Neural cell (in vitro differentiated cells): ENCODE measurements at regions not wholly inside any gene's neighbourhood (a gene's known extent, or its start where the extent isn't known, plus 50 kb on each side); places are given as distances from the start of the nearest gene placed in this dataset.

Experiments
- H2AFZ ChIP-seq: fragments of 200-600, 300-800 bp; sonication (generic), shearing (Covaris generic); 2 replicates; pipeline ENCODE4 v1.6.0; 2014; ENCODE audit warnings: low read depth, mild to moderate bottlenecking, antibody characterized with exemption, low read length, moderate library complexity
- H3F3A ChIP-seq: fragments of 200-600 bp; shearing (Covaris generic); 2 replicates; pipeline ENCODE4 v1.6.1; 2016; ENCODE audit warnings: mild to moderate bottlenecking, moderate library complexity, mixed read lengths, antibody characterized with exemption, low read length; ENCODE audit not compliant: insufficient read depth, poor library complexity, severe bottlenecking
- H3K27ac ChIP-seq: fragments of 200-600, 300-800 bp; sonication (generic), shearing (Covaris generic); 2 replicates; pipeline ENCODE4 v1.5.1; 2014; ENCODE audit warnings: mild to moderate bottlenecking, low read length, moderate library complexity
- H3K27me3 ChIP-seq: fragments of 300-800, 200-600 bp; sonication (generic), shearing (Covaris generic); 2 replicates; pipeline ENCODE4 v1.6.0; 2014; ENCODE audit warnings: mild to moderate bottlenecking, low read depth, low read length, moderate library complexity; ENCODE audit not compliant: insufficient read depth
- H3K36me3 ChIP-seq: fragments of 300-800, 200-600 bp; sonication (generic), shearing (Covaris generic); 2 replicates; pipeline ENCODE4 v1.5.1; 2014; ENCODE audit warnings: mild to moderate bottlenecking, antibody characterized with exemption, low read length, moderate library complexity; ENCODE audit not compliant: insufficient read depth
- H3K4me2 ChIP-seq: fragments of 300-800, 200-600 bp; sonication (generic), shearing (Covaris generic); 2 replicates; pipeline ENCODE4 v1.6.0; 2014; ENCODE audit warnings: mild to moderate bottlenecking, low read length
- H3K4me3 ChIP-seq: fragments of 300-800, 200-600 bp; sonication (generic), shearing (Covaris generic); 2 replicates; pipeline ENCODE4 v1.5.1; 2014; ENCODE audit warnings: mild to moderate bottlenecking, low read length, moderate library complexity
- H3K79me2 ChIP-seq: fragments of 200-600 bp; shearing (Covaris generic); replicated peaks from 2 replicates; pipeline ENCODE4 v1.6.0; 2014; ENCODE audit warnings: mild to moderate bottlenecking, low read length, moderate library complexity; ENCODE audit not compliant: insufficient read depth
- H3K9ac ChIP-seq: fragments of 300-800, 200-600 bp; sonication (generic), shearing (Covaris generic); 2 replicates; pipeline ENCODE4 v1.6.1; 2016; ENCODE audit warnings: mild to moderate bottlenecking, low read length, mixed read lengths
- H3K9me2 ChIP-seq: fragments of 200-600 bp; shearing (Covaris generic); 2 replicates; pipeline ENCODE4 v1.6.1; 2016; ENCODE audit warnings: mild to moderate bottlenecking, low read length, mixed read lengths; ENCODE audit not compliant: insufficient read depth
- H3K9me3 ChIP-seq: fragments of 200-600, 300-800 bp; sonication (generic), shearing (Covaris generic); 2 replicates; pipeline ENCODE4 v1.6.1; 2016; ENCODE audit warnings: mild to moderate bottlenecking, mixed run types, low read length, moderate library complexity, mixed read lengths
- H4K20me1 ChIP-seq: fragments of 200-600 bp; shearing (Covaris generic); 2 replicates; pipeline ENCODE4 v1.6.1; 2016; ENCODE audit warnings: mild to moderate bottlenecking, mixed run types; ENCODE audit not compliant: insufficient read depth
- CTCF ChIP-seq: fragments of 450-650 bp; IDR thresholded peaks from 2 replicates; pipeline ENCODE4 v1.5.1; 2014; ENCODE audit warnings: antibody characterized with exemption, mild to moderate bottlenecking, moderate library complexity; ENCODE audit not compliant: poor library complexity, severe bottlenecking
- EP300 ChIP-seq: fragments of 450-650 bp; conservative IDR thresholded peaks from 2 replicates; pipeline ENCODE4 v1.6.1; 2014; ENCODE audit warnings: antibody characterized with exemption, mild to moderate bottlenecking, moderate library complexity; ENCODE audit not compliant: poor library complexity, severe bottlenecking
- EZH2 ChIP-seq: fragments of 200-600, 300-800 bp; shearing (Covaris generic), sonication (generic); IDR thresholded peaks from 2 replicates; pipeline ENCODE4 v1.6.1; 2014; ENCODE audit warnings: antibody characterized with exemption, low read length, borderline replicate concordance, mild to moderate bottlenecking; ENCODE audit not compliant: insufficient read depth, poor library complexity, severe bottlenecking
- MXI1 ChIP-seq: fragments of 450-650 bp; conservative IDR thresholded peaks from 2 replicates; pipeline ENCODE4 v1.6.1; 2014; ENCODE audit warnings: antibody characterized with exemption, mild to moderate bottlenecking; ENCODE audit not compliant: poor library complexity, severe bottlenecking
- POLR2AphosphoS5 ChIP-seq: IDR thresholded peaks from 2 replicates; pipeline ENCODE4 v1.6.1; 2012
- RAD21 ChIP-seq: fragments of 450-650 bp; conservative IDR thresholded peaks from 2 replicates; pipeline ENCODE4 v1.6.1; 2014; ENCODE audit warnings: antibody characterized with exemption, mild to moderate bottlenecking, moderate library complexity
- REST ChIP-seq: IDR thresholded peaks from 2 replicates; pipeline ENCODE4 v1.6.1; 2012; ENCODE audit warnings: borderline replicate concordance
- SMC3 ChIP-seq: fragments of 450-650 bp; conservative IDR thresholded peaks from 2 replicates; pipeline ENCODE4 v1.6.1; 2014; ENCODE audit warnings: antibody characterized with exemption, mild to moderate bottlenecking, moderate library complexity; ENCODE audit not compliant: poor library complexity
- TAF1 ChIP-seq: IDR thresholded peaks from 2 replicates; pipeline ENCODE4 v1.6.1; 2012; ENCODE audit warnings: low read depth

GRCh38 chr9:108050894-108051293 is 561.3 kb upstream of the KLF4 start:
- no peak overlapping the region for H3K9ac ChIP-seq
- no peaks in the 10 kb centered on the region for H3K27me3 ChIP-seq
- H2AFZ ChIP-seq: no peak overlapping the region
- TF ChIP-seq TAF1 (no peak), MXI1 (no peak), CTCF (no peak), POLR2AphosphoS5 (no peak), SMC3 (no peak), REST (no peak), EP300 (no peak), EZH2 (no peak), RAD21 (no peak)
- H4K20me1 ChIP-seq: no peaks in the 10 kb centered on the region
- no peak overlapping the region for H3K4me2 ChIP-seq
- no peaks in the 10 kb centered on the region for H3F3A ChIP-seq
- no peak overlapping the region for H3K4me3 ChIP-seq
- no peaks in the 10 kb centered on the region for H3K36me3 ChIP-seq
- no peaks in the 10 kb centered on the region for H3K9me3 ChIP-seq
- H3K79me2 ChIP-seq: no peaks in the 10 kb centered on the region
- no peaks in the 10 kb centered on the region for H3K9me2 ChIP-seq
- H3K27ac ChIP-seq: no peak overlapping the region

GRCh38 chr9:108049671-108050494 is 560.3 kb upstream of the KLF4 start:
- Histone ChIP-seq H3K9ac (no peak overlapping the region), H4K20me1 (no peaks in the 10 kb centered on the region), H3K27ac (no peak overlapping the region), H3K4me2 (no peak overlapping the region), H3K36me3 (no peaks in the 10 kb centered on the region), H2AFZ (no peak overlapping the region), H3K9me3 (no peaks in the 10 kb centered on the region), H3K27me3 (no peaks in the 10 kb centered on the region), H3K9me2 (no peaks in the 10 kb centered on the region), H3F3A (no peaks in the 10 kb centered on the region), H3K79me2 (no peaks in the 10 kb centered on the region), H3K4me3 (no peak overlapping the region)
- TF ChIP-seq MXI1: no peak
- TF ChIP-seq CTCF: no peak
- no peak for TF ChIP-seq POLR2AphosphoS5
- no peak for TF ChIP-seq RAD21
- no peak for TF ChIP-seq REST
- TF ChIP-seq SMC3: no peak
